GM18873 (cell line): ENCODE measurements at regions not wholly inside any gene's neighbourhood (a gene's known extent, or its start where the extent isn't known, plus 50 kb on each side); places are given as distances from the start of the nearest gene placed in this dataset.

ENCODE experiments used
- ATAC-seq: cut with Tn5 transposase; IDR thresholded peaks from one replicate; pipeline ENCODE4 v1.9.1; 2021; ENCODE audit warnings: mild to moderate bottlenecking, moderate library complexity, moderate number of reproducible peaks; ENCODE audit not compliant: unreplicated experiment, low FRiP score

GRCh38 chr17:77451894-77452852 lies 311.4 kb downstream of the SEC14L1 start:
- no peak for ATAC-seq

DNA sequence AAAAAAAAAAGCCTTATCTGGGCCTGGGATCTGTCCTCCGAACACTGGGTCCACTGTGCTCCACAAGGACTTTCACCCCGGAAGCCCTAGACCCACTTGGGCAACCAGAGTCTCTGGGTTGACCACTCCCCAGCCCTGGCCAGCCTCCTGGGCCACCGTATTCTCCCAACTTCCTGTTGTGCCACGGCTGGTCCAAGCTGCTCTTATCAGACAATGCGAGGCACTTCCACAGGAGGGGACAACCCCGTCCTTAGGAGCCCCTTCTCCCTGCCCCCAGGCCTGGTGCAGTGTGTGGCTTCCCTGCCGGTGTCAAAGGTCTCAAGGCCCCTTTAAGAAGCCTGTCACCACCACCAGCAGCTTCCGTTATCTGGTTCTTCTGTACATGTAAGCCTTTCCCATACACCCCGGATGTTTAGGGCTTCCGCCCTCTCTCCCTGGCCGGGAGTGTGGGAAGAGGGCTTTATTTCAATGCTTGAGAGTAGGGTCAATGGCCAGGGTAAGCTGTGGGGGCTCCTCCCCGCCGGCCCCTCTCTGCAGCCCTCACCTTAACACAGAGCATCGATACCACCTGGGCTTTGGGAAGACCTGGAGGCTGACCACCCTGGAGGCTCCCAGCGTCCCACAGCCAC lies 313.0 kb downstream of the SEC14L1 start:
- ATAC-seq, result no peak

DNA sequence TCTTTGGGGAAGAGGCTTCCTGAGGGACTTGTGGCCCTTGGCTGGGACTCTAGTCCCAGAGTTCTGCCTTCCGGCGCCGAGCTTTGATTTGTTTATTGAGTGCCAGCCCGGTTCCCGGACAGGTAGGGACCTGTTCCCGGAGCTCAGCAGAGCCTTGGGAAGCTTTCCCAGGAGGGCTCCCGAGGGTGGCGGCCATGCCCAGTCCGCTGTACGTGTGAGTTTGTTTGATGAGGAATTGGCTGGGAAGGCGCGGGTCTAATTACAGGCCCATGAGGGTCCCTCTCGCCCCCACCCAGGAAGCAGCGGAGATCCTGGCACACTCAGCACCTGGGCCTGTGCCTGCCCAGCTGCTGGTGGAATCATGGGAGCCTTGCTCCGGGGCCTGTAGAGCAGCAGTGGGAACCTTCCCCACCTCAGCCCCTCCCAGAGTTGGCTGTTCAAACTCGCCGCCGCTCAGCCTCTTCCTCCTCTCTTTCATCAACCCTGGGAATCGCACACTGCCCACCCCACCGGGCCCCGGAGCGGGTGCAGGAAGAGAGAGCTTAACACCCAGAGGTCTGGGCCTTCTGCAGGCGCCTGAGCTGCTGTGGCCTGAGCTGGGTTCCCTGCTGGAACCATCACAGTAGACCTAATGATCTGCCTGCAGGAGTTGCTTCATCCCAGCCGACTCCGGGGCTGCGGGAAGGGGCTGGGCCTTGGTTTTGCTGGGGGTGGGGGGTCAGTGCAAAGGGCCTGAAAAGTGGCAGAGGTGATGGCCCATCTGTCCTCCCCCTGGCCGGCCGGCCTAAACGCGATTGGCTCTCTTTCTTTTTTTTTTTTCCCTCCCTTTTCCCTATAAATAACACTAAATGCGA lies 313.7 kb downstream of the SEC14L1 start:
- ATAC-seq, result no peak

- ATAC-seq, result no peak
Measured at GRCh38 chr17:77455111-77455890, 314.5 kb downstream of the SEC14L1 start.

GRCh38 chr17:77455891-77456260 lies 315.1 kb downstream of the SEC14L1 start:
- no peak for ATAC-seq

GRCh38 chr17:77456271-77456950 lies 315.6 kb downstream of the SEC14L1 start:
- no peak for ATAC-seq

DNA sequence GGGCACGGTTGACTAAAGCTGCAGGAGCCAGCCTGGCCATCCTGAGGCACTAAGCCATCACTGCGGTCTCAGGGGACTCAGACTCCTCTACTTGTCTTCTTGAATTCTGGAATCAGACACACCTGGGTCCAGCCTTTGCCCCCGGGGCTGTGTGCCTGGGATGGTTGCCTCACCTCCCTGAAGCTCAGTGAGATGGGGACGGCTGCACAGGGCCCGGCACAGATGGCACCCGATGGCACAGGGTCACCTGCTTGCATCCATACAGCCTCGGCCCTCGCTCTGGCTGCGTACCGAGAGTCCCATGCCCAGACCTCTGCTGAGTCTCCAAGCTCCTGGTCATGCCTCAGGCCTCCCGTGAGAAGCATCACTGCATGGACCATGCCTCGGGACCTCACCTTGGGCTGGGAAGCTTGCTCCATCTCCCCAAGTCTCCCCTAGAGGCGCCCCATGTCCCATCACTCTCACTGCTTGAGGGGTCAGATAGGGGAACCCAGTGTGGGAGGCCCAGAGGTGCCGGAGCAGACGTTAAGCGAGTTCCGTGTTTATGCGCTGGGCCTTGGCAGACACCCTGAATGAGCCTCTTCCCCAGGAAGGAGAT lies 316.3 kb downstream of the SEC14L1 start:
- ATAC-seq, result no peak

- no peak for ATAC-seq
Measured at GRCh38 chr17:77457572-77458201, 316.9 kb downstream of the SEC14L1 start.

GRCh38 chr17:77458202-77459017 lies 317.6 kb downstream of the SEC14L1 start:
- no peak for ATAC-seq

DNA sequence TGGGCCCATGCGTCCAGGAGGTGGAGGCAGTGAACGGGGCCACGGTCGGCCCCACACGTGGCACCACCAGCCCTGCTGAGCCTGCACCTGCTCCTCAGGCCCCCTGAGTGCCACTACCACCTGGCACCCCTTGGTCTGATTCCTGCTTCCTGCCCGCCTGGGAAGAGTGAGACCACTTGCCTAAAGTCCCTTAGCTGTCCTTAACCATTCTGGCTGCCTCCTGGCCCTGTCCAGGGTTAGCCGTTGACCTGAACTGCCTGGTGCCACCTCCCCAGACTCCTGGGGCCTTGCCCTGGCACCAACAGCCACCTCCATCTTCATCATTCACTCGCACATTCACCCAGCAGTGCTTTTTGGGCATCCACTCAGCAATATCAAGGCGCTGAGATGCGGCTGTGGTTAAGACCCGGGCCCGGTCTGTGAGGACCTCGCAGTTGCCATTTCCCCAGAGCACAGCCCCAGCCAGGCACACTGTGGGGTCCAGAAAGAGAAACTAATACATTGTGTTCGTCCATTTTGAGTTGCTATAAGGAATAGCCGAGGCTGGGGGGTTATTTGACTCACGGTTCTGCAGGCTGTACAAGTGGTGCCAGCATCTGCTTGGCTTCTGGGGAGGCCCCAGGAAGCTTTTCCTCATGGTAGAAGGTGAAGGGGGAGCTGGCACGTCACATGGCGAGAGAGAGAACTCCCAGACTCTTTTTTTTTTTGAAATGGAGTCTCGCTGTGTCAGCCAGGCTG lies 318.4 kb downstream of the SEC14L1 start:
- no peak for ATAC-seq

GRCh38 chr17:77460514-77461046 lies 319.8 kb downstream of the SEC14L1 start:
- no peak for ATAC-seq

- ATAC-seq, result no peak
Measured at GRCh38 chr17:77461277-77462057, 320.7 kb downstream of the SEC14L1 start.

- ATAC-seq, result no peak
Measured at GRCh38 chr17:77462090-77462489, 321.3 kb downstream of the SEC14L1 start.

DNA sequence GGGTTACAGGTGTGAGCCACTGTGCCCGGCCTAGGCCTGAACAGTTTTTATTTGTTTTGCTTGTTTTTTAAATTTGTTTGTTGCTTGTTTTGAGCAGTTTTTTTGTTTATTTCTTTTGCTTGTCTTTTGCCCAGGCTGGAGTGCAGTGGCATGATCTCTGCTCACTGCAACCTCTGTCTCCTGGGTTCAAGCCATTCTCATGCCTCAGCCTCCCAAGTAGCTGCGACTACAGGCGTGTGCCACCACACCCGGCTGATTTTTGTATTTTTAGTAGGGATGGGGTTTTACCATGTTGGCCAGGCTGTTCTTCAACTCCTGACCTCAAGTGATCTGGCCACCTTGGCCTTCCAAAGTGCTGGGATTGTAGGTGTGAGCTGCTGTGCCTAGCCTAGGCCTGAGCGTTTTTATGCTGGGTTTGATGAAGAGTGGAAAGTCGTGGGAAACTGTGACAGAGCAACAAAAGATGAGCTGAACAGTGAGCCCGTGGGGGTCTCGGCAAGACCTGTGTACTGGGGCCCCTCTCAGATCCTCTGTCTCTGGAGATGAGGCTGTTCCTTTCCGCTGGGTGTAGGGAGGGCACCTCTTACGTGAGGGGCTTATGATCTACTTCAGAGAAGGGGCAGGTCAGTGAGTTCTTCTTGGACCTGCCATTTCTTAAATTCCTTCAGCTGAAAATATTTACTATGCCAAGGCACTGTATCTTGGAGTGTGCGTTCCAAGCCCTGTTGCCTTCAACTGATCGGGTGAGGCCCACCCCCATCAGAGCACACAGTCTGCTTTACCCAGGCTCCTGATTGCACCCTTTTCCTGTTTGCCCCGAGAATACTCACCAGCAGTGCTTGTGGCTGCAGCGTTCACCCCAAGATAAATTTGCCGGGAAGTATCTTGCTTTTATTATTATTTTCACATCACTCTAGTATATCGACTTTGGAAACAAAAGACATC lies 322.1 kb downstream of the SEC14L1 start:
- ATAC-seq, result no peak

- ATAC-seq, result no peak
Measured at GRCh38 chr17:77464988-77465357, 324.2 kb downstream of the SEC14L1 start.
